Gastroesophageal sphincter (tissue), 3 donors: ENCODE measurements at regions not wholly inside any gene's neighbourhood (a gene's known extent, or its start where the extent isn't known, plus 50 kb on each side); places are given as distances from the start of the nearest gene placed in this dataset.

ENCODE experiments used
- CTCF ChIP-seq, 4 experiments: fragments of 200-600 bp in 2 of 4; fragments of 450-650 bp in 2 of 4; sonication (generic) in 1 of 4; IDR thresholded peaks; one replicate each; pipeline ENCODE4 v1.5.1; 2017 to 2019; ENCODE audit warnings: antibody characterized with exemption in 4 of 4, mild to moderate bottlenecking in 2 of 4, moderate library complexity in 2 of 4
- POLR2AphosphoS5 ChIP-seq: sonication (generic); formaldehyde crosslinking; IDR thresholded peaks from one replicate; pipeline ENCODE4 v1.6.1; 2017; ENCODE audit warnings: antibody characterized with exemption

- no peak for TF ChIP-seq CTCF (IDR thresholded peaks at IDR 0.05)
- no peak for TF ChIP-seq POLR2AphosphoS5
These were observed 100.3 kb downstream of the FAM161A start for GRCh38 chr2:61753512-61753911.
